Glomerular visceral epithelial cell (primary cell): ENCODE measurements at regions not wholly inside any gene's neighbourhood (a gene's known extent, or its start where the extent isn't known, plus 50 kb on each side); places are given as distances from the start of the nearest gene placed in this dataset.
"Not testable (repeated sequence)": the region's sequence is repeated elsewhere in the genome, so short reads cannot be mapped to it uniquely, and the experiment has no call there.

Experiments
- DNase-seq: peaks from one replicate; pipeline ENCODE4 v3.0.0-alpha.2; 2016; ENCODE audit errors: extremely low spot score

- no peak for DNase-seq
Measured at GRCh38 chr13:21228738-21229137, 52.3 kb downstream of the MRPL57 start.

GRCh38 chr13:21229241-21230024, 53.0 kb downstream of the MRPL57 start:
- DNase-seq = no peak

GRCh38 chr13:21230516-21230915, 54.1 kb downstream of the MRPL57 start:
- no peak for DNase-seq

GRCh38 chr13:21231426-21231940, 55.0 kb downstream of the MRPL57 start:
- DNase-seq = no peak

GRCh38 chr13:21232196-21232595, 55.7 kb downstream of the MRPL57 start:
- no peak for DNase-seq

- no peak for DNase-seq
Measured at GRCh38 chr13:21232599-21232998, 56.1 kb downstream of the MRPL57 start.

GRCh38 chr13:21233086-21233485, 56.6 kb downstream of the MRPL57 start:
- no peak for DNase-seq

- peak; percentile 15 for DNase-seq
Measured at GRCh38 chr13:21234526-21234925, 58.1 kb downstream of the MRPL57 start.

- peak; percentile 36 for DNase-seq
Measured at GRCh38 chr13:21235174-21235573, 58.7 kb downstream of the MRPL57 start.

- no peak for DNase-seq
Measured at GRCh38 chr13:21237081-21237480, 60.6 kb downstream of the MRPL57 start.

- DNase-seq = no peak
Measured at GRCh38 chr13:21238267-21238666, 61.8 kb downstream of the MRPL57 start.

- DNase-seq = peak; percentile 73
Measured at GRCh38 chr13:21240586-21240985, 64.1 kb downstream of the MRPL57 start.

- no peak for DNase-seq
Measured at GRCh38 chr13:21242236-21242635, 65.8 kb downstream of the MRPL57 start.

- no peak for DNase-seq
Measured at GRCh38 chr13:21243045-21243897, 66.8 kb downstream of the MRPL57 start.

- DNase-seq = not testable (repeated sequence)
Measured at GRCh38 chr13:21243898-21244184, 67.4 kb downstream of the MRPL57 start.

GRCh38 chr13:21246761-21247452, 70.4 kb downstream of the MRPL57 start:
- DNase-seq = no peak

- no peak for DNase-seq
Measured at GRCh38 chr13:21256351-21256761, 79.9 kb downstream of the MRPL57 start.

- DNase-seq = no peak
Measured at GRCh38 chr13:21256891-21257290, 80.4 kb downstream of the MRPL57 start.

- DNase-seq = no peak
Measured at GRCh38 chr13:21259571-21260455, 83.4 kb downstream of the MRPL57 start.

GRCh38 chr13:21260561-21261290, 84.3 kb downstream of the MRPL57 start:
- DNase-seq = not testable (repeated sequence)
